ENCODE measurements at regions not wholly inside any gene's neighbourhood (a gene's known extent, or its start where the extent isn't known, plus 50 kb on each side); places are given as distances from the start of the nearest gene placed in this dataset.
A peak's percentile ranks its signal among the peaks of the same experiment; 100 is the strongest.

DNA sequence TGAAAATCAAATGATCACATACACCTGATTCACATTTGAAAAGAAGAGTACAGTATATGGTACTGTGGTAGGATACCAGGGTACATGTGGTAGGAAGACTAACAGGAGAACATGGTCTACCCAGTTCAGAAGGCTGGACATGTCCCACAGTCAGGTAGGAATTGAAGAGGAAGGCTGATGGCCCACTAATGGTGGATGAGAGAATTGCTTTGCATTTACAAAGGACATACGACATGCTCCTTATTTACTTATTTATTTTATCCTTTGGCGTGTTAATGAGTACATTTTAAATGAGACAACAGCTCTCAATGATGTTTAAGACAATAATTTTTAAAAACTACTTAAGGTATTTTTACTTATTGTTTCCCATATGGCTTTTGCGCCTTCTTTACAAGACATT lies 106.7 kb upstream of the BMP2K start:
- Mint-ChIP-seq H3K27me3 (no peaks in the 10 kb centered on the region), H3K4me3 (no peak overlapping the region), H3K9me3 (ENCODE audit: insufficient read depth) (peaks cover 2% of the 10 kb centered on the region), H3K27ac (peak overlapping the region; percentile 57), H3K4me1 (peaks cover 86% of the 10 kb centered on the region)
- no peak overlapping the region for H3K9ac ChIP-seq (ENCODE audit: low read length)
- peaks cover 0 to under 1% (median 0%) of the 10 kb centered on the region in 3 donors for H3K9me3 ChIP-seq (ENCODE audit: control extremely low read depth in 1 of 3, control insufficient read depth in 2 of 3, insufficient read depth in 1 of 3, low read length in 2 of 3)
- H3K79me2 ChIP-seq (ENCODE audit: control insufficient read depth, insufficient read depth, low read length), result no peaks in the 10 kb centered on the region
- peak overlapping the region; percentile 58 for H3K4me2 ChIP-seq (replicated peaks; ENCODE audit: low read depth, low read length, poor library complexity, severe bottlenecking)
- H3K36me3 ChIP-seq (replicated peaks in 1 of 2; ENCODE audit: control extremely low read depth in 1 of 2, control insufficient read depth in 1 of 2, extremely low read depth in 1 of 2, insufficient read depth in 2 of 2, low read length in 1 of 2), result no peaks in the 10 kb centered on the region
- no peak overlapping the region for H3K4me3 ChIP-seq (ENCODE audit: control extremely low read depth in 1 of 5, extremely low read depth in 1 of 5, insufficient read depth in 1 of 5, low read depth in 2 of 5, low read length in 4 of 5)
- DNase-seq, result no peak
- H3K27me3 ChIP-seq (replicated peaks in 1 of 4; ENCODE audit: control extremely low read depth in 1 of 4, control insufficient read depth in 3 of 4, insufficient read depth in 4 of 4, low read length in 3 of 4), result no peaks in the 10 kb centered on the region
- peaks cover 76 to 78% of the 10 kb centered on the region in 2 donors for H3K4me1 ChIP-seq (ENCODE audit: control insufficient read depth in 2 of 2, insufficient read depth in 2 of 2, low read length in 2 of 2)
- no peak for TF ChIP-seq EZH2 (IDR thresholded peaks at IDR 0.05; ENCODE audit: borderline replicate concordance, insufficient read depth, low read depth, low read length, poor library complexity, severe bottlenecking)
- TF ChIP-seq, protein P1, sequence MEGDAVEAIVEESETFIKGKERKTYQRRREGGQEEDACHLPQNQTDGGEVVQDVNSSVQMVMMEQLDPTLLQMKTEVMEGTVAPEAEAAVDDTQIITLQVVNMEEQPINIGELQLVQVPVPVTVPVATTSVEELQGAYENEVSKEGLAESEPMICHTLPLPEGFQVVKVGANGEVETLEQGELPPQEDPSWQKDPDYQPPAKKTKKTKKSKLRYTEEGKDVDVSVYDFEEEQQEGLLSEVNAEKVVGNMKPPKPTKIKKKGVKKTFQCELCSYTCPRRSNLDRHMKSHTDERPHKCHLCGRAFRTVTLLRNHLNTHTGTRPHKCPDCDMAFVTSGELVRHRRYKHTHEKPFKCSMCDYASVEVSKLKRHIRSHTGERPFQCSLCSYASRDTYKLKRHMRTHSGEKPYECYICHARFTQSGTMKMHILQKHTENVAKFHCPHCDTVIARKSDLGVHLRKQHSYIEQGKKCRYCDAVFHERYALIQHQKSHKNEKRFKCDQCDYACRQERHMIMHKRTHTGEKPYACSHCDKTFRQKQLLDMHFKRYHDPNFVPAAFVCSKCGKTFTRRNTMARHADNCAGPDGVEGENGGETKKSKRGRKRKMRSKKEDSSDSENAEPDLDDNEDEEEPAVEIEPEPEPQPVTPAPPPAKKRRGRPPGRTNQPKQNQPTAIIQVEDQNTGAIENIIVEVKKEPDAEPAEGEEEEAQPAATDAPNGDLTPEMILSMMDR (IDR thresholded peaks at IDR 0.05), result no peak
- ChIA-PET POLR2A (interaction anchor here (1.1 to 1.6 kb wide), 2 partner anchors 12 to 67 kb away, joined by 5 to 6 read pairs; no protein-coding TSS in a partner anchor), CTCF (interaction anchor here (1.0 to 2.9 kb wide), 8 partner anchors 10 to 195 kb away, joined by 3 to 10 read pairs (median 4); no protein-coding TSS in a partner anchor)
- WGBS (ENCODE audit: insufficient coverage), result no CpG with 5 or more reads among the region's 3 CpGs
- no peak overlapping the region for H2AFZ ChIP-seq (ENCODE audit: insufficient read depth, low read depth, low read length, poor library complexity, severe bottlenecking)
- H4K20me1 ChIP-seq (ENCODE audit: control insufficient read depth, insufficient read depth, low read length, poor library complexity, severe bottlenecking), result no peaks in the 10 kb centered on the region
- intact Hi-C loops (cut with micrococcal nuclease), result loop anchor here (5.0 kb wide), 2 partner anchors 83 to 193 kb away; no protein-coding TSS in a partner anchor
- no peak overlapping the region for H3K27ac ChIP-seq (ENCODE audit: low read length in 2 of 2)
- no peak for ATAC-seq (ENCODE audit: low read depth)

Data from B cell (primary cell).